ENCODE measurements at regions not wholly inside any gene's neighbourhood (a gene's known extent, or its start where the extent isn't known, plus 50 kb on each side); places are given as distances from the start of the nearest gene placed in this dataset.

DNA sequence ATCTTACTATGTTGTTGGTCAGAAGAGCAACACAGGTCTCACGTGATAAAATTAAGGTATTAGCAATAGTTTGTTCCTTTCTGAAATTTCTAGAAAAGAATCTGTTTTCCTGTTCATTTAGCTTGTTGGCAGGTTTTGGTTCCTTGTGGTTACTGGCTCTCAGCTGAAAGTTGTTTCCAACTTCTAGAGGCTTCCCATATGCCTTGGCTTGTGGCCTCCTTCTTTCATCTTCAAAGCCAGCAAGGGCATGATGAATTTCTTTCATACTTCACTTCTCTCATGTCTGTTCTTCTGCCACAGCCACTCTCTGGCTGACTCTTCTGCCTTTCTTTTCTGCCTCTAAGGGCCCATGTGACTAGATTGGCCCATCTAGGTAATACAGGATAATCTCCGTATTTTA is 193.7 kb downstream of the TRIB2 start:
- no peaks in the 10 kb centered on the region; the same call in 1 of the 2 replicates for H3K79me2 ChIP-seq (ENCODE audit: insufficient read depth, low read length)
- H2AK5ac ChIP-seq (ENCODE audit: insufficient read length, low read length), result no peak overlapping the region
- no peak overlapping the region for H4K8ac ChIP-seq (replicated peaks; ENCODE audit: insufficient read length, low read depth, low read length)
- H2BK120ac ChIP-seq (ENCODE audit: low read depth, low read length, poor library complexity, severe bottlenecking), result no peak overlapping the region
- no peak overlapping the region for H2BK5ac ChIP-seq (ENCODE audit: insufficient read length, low read length)
- no peak overlapping the region for H2AFZ ChIP-seq (ENCODE audit: low read length)
- Mint-ChIP-seq H3K4me3 (no peak overlapping the region), H3K36me3 (ENCODE audit: insufficient read depth in 1 of 3, low read depth in 3 of 3) (peaks cover 0 to 5% (median 0%) of the 10 kb centered on the region in 3 experiments; a peak in 1 of 7 replicates), H3K9me3 (peaks cover 3 to 4% of the 10 kb centered on the region in 2 experiments; a peak in 2 of 5 replicates), H3K27me3 (ENCODE audit: low read depth) (no peaks in the 10 kb centered on the region), H3K27ac (no peak overlapping the region), H3K4me1 (peaks cover 3 to 4% of the 10 kb centered on the region in 2 experiments; a peak in 3 of 4 replicates)
- no peak overlapping the region for H3K18ac ChIP-seq (ENCODE audit: insufficient read length, low read depth, low read length)
- H2BK15ac ChIP-seq (ENCODE audit: low read depth, low read length), result no peak overlapping the region
- DNase-seq, result no peak
- no peak overlapping the region for H4K5ac ChIP-seq (ENCODE audit: insufficient read length, low read depth, low read length)
- no peak overlapping the region for H3K14ac ChIP-seq (ENCODE audit: insufficient read depth, low read length)
- no peaks in the 10 kb centered on the region for H3K23me2 ChIP-seq (ENCODE audit: insufficient read length, low read depth, low read length, poor library complexity, severe bottlenecking)
- no peaks in the 10 kb centered on the region for H4K20me1 ChIP-seq (ENCODE audit: control insufficient read depth, insufficient read depth, insufficient read length)
- TF ChIP-seq, protein P1, sequence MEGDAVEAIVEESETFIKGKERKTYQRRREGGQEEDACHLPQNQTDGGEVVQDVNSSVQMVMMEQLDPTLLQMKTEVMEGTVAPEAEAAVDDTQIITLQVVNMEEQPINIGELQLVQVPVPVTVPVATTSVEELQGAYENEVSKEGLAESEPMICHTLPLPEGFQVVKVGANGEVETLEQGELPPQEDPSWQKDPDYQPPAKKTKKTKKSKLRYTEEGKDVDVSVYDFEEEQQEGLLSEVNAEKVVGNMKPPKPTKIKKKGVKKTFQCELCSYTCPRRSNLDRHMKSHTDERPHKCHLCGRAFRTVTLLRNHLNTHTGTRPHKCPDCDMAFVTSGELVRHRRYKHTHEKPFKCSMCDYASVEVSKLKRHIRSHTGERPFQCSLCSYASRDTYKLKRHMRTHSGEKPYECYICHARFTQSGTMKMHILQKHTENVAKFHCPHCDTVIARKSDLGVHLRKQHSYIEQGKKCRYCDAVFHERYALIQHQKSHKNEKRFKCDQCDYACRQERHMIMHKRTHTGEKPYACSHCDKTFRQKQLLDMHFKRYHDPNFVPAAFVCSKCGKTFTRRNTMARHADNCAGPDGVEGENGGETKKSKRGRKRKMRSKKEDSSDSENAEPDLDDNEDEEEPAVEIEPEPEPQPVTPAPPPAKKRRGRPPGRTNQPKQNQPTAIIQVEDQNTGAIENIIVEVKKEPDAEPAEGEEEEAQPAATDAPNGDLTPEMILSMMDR (conservative IDR thresholded peaks at IDR 0.05), result no peak
- no peak overlapping the region for H3K4ac ChIP-seq (ENCODE audit: low read depth, low read length)
- H3K23ac ChIP-seq (ENCODE audit: insufficient read length, low read depth, low read length), result no peak overlapping the region
- no peak overlapping the region for H2BK12ac ChIP-seq (ENCODE audit: insufficient read length, low read depth, low read length)
- no peak overlapping the region for H2BK20ac ChIP-seq (ENCODE audit: low read depth, low read length, poor library complexity, severe bottlenecking)
- no peak overlapping the region for H3K9ac ChIP-seq (ENCODE audit: extremely low read depth, insufficient read length, low read length)
- no peaks in the 10 kb centered on the region for H3K9me3 ChIP-seq (ENCODE audit: control insufficient read depth, low read depth, low read length)
- no peaks in the 10 kb centered on the region for H3K79me1 ChIP-seq (ENCODE audit: insufficient read depth, low read depth, low read length, poor library complexity, severe bottlenecking)
- WGBS (ENCODE audit: extremely low coverage, insufficient read length, low lambda C conversion rate), result no CpG with 5 or more reads among the region's 2 CpGs
- no peak overlapping the region for H3K4me2 ChIP-seq (ENCODE audit: insufficient read depth, insufficient read length, low read length)
- H3K4me1 ChIP-seq (ENCODE audit: insufficient read depth, low read length), result no peaks in the 10 kb centered on the region
- H4K91ac ChIP-seq (ENCODE audit: insufficient read length, low read depth, low read length), result no peak overlapping the region
- H3K56ac ChIP-seq (ENCODE audit: insufficient read length, low read depth, low read length), result no peak overlapping the region
- no peak overlapping the region for H3K27ac ChIP-seq (ENCODE audit: insufficient read length, low read depth, low read length)
- H3K27me3 ChIP-seq (ENCODE audit: insufficient read depth, low read length), result no peaks in the 10 kb centered on the region
- no peak overlapping the region for H3T11ph ChIP-seq (ENCODE audit: low read length)
